Left ventricle myocardium superior (tissue), 1 donor: ENCODE measurements at regions not wholly inside any gene's neighbourhood (a gene's known extent, or its start where the extent isn't known, plus 50 kb on each side); places are given as distances from the start of the nearest gene placed in this dataset.

ENCODE experiments used
- ATAC-seq: fragments of 200-7000 bp; cut with Tn5 transposase; one replicate; pipeline ENCODE4 v1.9.1; 2020; ENCODE audit warnings: mild to moderate bottlenecking, moderate library complexity
- DNase-seq: peaks from one replicate; pipeline ENCODE4 v3.0.0-alpha.2; 2020
- intact Hi-C: fragments of 100-400 bp; cut with micrococcal nuclease; formaldehyde crosslinking; loops from one replicate; pipeline ENCODE4 v1.11.0; 2022
- donor health status: DM: no; HTN: yes; CAD: no; lungs with severe emphysema.

DNA sequence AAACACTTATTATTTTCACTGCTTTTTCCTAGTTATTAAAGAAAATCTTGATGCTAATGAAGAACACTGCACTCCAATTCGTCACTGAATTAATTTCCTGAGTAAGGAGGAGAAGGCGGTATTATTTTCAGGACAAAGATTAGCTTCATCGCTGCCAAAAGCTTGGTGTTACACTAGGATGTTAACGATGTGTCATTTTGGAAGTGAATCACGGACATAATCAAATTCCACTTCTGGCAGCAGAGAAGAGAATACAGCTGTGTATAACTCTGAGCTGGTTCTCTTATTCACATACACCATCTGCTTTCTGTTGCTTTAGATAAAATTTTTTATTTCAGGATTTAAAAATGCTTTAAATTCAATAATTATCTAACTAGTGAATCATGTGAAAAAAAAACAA is 74.1 kb downstream of the SCG2 start:
- ATAC-seq: no peak
- intact Hi-C loops: no loop called here
- no peak for DNase-seq

- intact Hi-C loops: no loop called here
- no peak for DNase-seq
- ATAC-seq: no peak
Observed at GRCh38 chr2:223529696-223530095, 72.5 kb downstream of the SCG2 start.

DNA sequence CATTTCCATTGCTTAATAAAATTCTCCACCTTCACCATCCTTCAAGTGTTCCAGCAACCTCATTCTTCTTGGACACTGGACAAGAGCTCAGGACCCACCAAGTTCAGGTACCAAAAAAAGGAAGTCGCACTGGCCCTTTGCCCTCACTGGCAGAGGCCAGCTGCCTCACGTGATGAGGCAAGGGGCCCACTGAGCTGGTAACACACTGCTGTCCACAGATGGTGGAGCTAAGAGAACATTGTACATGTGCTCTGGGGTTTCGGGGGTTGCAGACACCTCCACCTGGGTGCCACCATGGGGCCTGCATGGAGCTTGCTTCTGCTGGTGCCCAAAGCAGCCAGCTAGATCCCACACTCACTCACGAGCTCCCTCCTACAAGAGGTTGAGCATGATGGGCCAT is 71.3 kb downstream of the SCG2 start:
- no peak for DNase-seq
- intact Hi-C loops: no loop called here

DNA sequence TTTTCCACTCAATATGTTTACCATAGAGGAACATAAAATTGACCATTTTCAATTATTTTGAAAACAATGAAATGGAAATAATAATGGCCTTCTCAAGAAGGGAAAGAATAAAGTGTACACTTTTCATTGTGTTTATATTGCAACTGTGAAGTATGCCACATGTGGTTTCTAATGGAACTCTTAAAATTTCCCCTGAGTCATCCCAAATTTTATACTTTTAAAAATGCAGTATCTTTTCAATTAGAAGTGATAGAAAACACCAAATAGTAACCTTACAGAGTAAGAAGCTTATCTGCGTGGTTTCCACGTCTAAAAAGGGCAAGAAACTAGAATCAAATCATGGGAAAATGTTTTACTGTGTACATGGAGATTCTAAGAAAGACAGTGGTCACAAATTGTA is 70.0 kb downstream of the SCG2 start:
- ATAC-seq: no peak
- no peak for DNase-seq
- intact Hi-C loops: no loop called here

More for the DNA sequence above, 71.3 kb downstream of the SCG2 start:
- ATAC-seq: no peak

DNA sequence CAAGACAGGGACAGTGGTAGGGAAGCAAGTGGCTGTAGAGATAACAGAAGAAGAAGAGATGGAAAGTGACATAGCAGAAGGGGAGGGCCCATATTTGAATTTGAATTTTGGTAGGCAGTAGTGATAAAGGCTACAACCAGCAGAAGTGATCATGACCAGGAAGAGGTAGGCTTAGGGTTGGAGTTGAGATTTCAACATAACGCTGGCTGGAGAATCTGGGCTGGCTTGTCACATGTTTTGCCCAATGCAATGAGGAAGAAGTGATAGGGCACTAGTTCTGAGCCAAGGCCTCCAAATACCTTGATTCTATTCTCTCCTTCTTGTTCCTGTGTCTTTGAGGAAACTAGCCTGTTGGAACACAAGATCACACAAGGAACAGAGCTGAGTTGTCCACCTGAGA is 69.4 kb downstream of the SCG2 start:
- ATAC-seq (no peak), DNase-seq (no peak)
- intact Hi-C loops: no loop called here

DNA sequence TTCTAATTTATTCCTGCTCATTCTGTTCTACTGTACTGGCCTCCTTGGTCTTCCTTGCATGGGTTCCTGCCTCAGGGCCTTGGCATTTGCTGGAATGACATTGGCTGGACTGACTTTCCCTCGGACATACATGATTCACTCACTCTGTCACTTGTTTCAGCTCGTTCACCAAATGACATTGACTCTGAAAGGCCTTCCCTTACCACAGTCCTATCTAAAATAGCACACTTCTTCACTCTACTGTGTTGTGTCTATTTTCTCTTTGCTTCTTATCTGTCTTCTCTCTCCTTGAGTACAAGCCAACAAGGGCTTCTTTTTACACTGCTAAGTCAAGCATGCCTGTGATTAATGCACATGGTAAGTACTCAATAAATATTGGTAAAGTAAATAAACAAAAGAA is 65.6 kb downstream of the SCG2 start:
- DNase-seq: no peak
- peak; percentile 82 for ATAC-seq
- intact Hi-C loops: no loop called here

DNA sequence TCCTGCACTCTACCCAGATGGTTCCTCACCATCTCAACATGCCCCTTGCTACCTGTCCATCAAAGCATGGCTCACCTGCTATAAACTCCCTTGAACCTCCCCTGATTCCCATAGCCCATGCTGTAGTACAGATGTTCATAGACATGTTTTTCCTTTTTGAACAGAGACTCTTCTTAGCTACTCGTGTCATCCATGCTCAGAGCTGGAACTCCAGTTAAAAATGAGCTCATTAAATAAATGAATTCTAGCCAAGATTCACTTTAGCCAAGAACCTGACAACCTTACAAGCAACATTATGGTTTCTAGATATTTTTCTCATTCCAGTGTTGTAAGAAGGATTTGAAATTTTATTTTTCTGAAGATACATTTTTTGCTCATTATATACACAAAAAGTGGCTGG is 65.0 kb downstream of the SCG2 start:
- no peak for DNase-seq

DNA sequence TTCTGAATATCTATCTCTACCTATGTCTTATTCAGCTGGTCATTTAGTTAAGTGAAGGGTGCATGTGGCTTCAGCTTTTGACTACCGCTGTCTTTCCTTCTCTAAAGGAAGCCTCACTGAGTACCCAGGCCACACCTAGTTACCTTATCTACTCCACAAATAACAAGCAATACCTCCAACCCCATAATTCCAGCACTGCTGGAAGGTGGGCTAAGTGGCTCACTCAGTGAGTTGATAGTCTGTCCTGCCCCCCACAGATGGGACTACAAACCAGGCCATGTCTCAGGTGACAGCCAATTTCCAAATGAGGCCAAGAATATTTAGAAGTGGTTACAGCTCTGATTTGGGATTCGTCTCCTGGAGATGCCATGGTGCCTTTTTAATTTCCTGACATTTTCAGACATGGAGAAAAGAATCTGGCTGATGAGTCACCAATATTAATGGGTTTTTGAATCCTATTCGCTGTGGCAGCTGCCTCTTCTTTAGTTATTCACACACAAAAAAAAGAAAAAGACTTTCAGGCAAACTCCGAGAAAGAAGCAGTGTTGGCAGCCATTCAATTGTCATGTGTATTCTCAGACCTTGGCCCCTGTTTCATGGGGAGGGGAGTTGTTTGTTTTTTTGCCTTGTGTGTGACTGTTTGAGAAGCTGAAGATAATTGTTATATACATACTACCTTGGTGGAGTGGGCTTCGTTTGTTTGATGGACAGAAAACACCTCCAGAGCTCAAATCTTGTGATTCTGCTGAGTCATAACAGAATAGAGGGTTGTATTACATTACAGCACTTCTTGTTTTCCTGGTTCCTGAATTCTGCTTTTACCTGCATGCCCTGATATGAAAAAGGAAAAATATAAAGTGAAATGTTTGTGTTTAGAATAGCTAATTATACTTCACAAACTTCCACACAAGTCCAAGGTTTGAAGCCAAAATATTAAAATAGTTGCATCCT is 64.2 kb downstream of the SCG2 start:
- ATAC-seq: peak; percentile 12
- intact Hi-C loops: no loop called here

More for the DNA sequence above, 65.0 kb downstream of the SCG2 start:
- no peak for ATAC-seq
- intact Hi-C loops: no loop called here

GRCh38 chr2:223538920-223539440 is 63.2 kb downstream of the SCG2 start:
- ATAC-seq (peak; percentile 88), DNase-seq (no peak)
- intact Hi-C loops: no loop called here

More for the DNA sequence above, 64.2 kb downstream of the SCG2 start:
- DNase-seq: no peak

DNA sequence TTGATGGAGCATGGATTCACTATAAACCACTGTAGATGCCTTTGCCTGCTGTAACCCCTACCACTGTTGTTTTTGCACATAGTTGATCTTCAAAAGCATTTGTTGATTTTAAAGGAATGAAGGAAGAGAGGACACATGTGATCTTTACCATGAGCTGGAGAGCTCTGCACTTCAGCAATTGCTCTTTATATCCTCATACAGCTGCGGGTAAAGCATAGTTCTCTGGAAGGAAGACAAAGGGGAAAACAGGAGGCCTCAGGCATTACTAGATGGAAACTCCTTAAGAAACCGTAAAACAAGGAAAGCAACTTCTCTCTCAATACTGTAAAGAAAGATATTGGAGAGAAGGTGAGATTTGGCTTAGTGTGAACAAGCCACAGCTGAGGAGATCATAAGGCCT is 60.6 kb downstream of the SCG2 start:
- intact Hi-C loops: no loop called here

GRCh38 chr2:223542501-223542900 is 59.7 kb downstream of the SCG2 start:
- ATAC-seq (no peak), DNase-seq (no peak)
- intact Hi-C loops: no loop called here

More for the DNA sequence above, 60.6 kb downstream of the SCG2 start:
- ATAC-seq (no peak), DNase-seq (no peak)

GRCh38 chr2:223545406-223545805 is 56.8 kb downstream of the SCG2 start:
- no peak for DNase-seq
- intact Hi-C loops: no loop called here
- ATAC-seq: no peak

DNA sequence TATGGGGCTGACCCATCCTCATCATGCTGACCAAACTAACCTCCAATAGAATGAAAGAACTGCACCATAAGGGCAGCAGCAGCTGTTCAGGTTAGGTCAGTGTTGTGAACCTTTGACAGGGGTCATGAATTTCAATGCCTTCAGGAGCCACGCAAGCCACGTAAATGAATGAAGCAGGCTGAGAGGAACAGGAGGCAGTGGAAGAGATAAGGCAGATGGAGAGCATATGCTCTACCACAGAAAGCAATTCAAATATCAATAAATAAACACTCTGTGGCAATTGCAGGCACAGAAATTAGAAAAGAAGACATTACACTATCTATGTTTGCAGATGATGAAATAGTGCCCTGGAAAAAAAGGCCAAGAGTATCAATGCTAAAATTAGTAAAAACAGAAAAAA is 56.3 kb downstream of the SCG2 start:
- intact Hi-C loops: no loop called here
- ATAC-seq: no peak

More for the DNA sequence above, 56.3 kb downstream of the SCG2 start:
- DNase-seq: no peak
